GM18867 (cell line): ENCODE measurements at regions not wholly inside any gene's neighbourhood (a gene's known extent, or its start where the extent isn't known, plus 50 kb on each side); places are given as distances from the start of the nearest gene placed in this dataset.

Source experiments
- ATAC-seq: cut with Tn5 transposase; IDR thresholded peaks from one replicate; pipeline ENCODE4 v1.9.1; 2021; ENCODE audit warnings: mild to moderate bottlenecking, moderate library complexity; ENCODE audit not compliant: unreplicated experiment

DNA sequence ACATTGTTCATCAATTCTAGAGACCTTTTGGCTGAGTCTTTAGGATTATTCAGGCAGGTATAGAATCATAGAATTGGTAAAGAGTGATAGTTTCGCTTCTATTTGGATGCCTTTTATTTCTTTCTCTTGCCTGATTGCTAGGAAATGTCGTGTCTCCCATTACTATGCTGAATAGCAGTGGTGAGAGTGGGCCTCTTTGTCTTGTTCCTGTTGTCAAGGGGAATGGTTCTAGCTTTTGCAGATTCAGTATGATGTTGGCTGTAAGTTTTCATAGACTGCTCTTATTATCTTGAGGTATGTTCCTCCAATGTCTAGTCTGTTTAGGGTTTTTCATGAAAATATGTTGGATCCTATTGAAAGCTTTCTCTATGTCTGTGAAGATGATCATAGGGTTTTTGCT, 200.2 kb upstream of the PABPC4L start:
- no peak for ATAC-seq

DNA sequence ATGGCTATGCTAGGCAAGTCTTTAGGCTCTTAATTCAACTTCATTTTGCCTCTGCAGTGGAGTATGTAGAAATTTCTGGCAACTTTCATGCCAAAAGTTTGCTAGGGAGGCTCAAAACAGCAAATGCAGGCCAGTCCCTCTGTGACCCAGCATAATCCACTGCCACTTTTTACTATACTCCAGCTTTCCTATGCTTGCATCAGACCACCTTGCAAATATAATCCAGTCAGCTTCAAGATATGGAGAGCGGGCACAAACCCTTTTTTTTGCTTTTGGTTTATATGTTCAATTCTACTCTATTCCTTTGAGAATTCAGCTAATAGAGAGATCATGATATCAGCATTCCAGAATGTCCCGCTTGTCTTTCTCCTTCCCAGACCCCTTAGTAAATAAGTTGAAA, 192.0 kb upstream of the PABPC4L start:
- no peak for ATAC-seq

GRCh38 chr4:134390319-134390718, 188.7 kb upstream of the PABPC4L start:
- no peak for ATAC-seq

DNA sequence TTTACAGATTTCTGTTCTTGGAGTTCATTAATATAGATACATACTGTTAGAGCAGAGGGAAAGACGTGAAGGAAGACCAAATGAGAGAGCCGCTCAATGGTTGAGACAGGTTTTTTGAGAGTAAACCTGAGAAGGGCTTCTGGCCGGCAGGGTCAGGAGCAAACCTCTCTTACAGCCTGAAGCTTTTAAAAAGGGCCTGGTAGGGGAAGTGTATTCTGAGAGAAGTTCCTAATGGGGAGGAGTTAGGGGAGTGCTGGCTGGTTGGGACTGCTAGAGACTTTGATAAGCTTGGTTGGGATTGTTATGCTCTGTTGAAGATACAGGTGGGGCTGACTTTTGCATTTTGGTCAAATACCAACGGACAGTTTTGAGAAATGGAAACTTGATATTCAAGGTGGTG, 186.8 kb upstream of the PABPC4L start:
- ATAC-seq, result no peak

- ATAC-seq, result no peak
These were observed 181.1 kb upstream of the PABPC4L start for GRCh38 chr4:134382478-134383227.

GRCh38 chr4:134375775-134376174, 174.2 kb upstream of the PABPC4L start:
- no peak for ATAC-seq

DNA sequence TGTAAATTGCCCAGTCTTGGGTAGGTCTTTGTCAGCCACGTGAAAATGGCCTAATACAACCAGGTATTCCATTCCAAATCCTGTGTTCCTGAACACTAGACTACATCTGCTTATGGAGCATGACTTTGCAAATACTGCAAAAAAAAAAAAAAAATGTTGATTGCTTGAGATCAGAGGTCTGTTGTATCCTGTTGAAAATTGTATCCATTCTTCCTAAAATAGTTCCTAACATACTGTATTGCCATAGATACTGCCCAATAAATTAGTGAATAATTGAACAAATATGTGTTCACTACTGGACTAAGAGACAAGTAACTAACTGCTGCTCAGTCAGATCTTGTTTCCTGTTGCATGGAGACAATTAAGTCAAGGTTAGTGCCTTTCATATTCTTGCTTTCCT, 164.3 kb upstream of the PABPC4L start:
- ATAC-seq, result no peak

- no peak for ATAC-seq
These were observed 163.3 kb upstream of the PABPC4L start for GRCh38 chr4:134364928-134365327.

DNA sequence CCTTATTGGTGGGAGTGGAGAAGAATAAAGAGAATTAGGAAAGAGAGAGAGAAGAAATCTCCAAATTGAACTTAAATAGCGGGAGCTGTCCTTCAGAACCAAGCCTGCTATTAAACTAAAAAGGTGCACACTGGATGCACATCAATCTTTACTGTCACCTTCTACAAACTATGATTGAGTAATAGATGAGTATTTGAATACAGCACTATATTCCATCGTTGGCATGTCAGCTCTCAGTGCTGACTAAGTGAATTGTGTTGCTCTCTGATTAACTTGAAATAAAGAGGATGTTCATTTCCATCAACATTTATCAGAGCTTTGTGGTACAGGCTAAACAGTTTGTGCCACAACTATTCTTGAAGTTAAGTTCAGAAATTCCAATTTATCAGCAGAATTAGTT, 143.7 kb upstream of the PABPC4L start:
- no peak for ATAC-seq

- no peak for ATAC-seq
These were observed 142.1 kb upstream of the PABPC4L start for GRCh38 chr4:134343656-134344055.

- no peak for ATAC-seq
These were observed 141.5 kb upstream of the PABPC4L start for GRCh38 chr4:134343081-134343480.

GRCh38 chr4:134337574-134337973, 136.0 kb upstream of the PABPC4L start:
- no peak for ATAC-seq

DNA sequence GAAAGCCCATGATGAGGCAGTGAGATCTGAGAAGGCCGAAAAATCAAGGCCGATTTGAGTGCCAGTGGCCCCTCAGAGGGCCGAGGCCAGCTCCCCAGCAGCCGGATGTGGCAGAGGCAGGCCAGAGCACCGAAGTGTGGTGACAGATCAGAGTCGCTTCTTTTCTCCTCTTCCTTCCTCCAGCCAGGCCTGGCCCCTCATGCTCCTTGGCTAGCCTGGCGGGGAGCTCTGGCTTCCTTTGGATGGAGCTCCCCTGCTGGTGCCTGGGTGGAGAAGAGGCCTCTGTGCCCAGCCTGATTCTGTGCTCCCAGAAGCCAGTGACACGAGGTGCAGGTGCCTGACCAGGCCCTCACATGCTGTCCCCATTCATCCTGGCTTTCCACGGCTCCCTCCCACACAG, 127.2 kb upstream of the PABPC4L start:
- no peak for ATAC-seq

DNA sequence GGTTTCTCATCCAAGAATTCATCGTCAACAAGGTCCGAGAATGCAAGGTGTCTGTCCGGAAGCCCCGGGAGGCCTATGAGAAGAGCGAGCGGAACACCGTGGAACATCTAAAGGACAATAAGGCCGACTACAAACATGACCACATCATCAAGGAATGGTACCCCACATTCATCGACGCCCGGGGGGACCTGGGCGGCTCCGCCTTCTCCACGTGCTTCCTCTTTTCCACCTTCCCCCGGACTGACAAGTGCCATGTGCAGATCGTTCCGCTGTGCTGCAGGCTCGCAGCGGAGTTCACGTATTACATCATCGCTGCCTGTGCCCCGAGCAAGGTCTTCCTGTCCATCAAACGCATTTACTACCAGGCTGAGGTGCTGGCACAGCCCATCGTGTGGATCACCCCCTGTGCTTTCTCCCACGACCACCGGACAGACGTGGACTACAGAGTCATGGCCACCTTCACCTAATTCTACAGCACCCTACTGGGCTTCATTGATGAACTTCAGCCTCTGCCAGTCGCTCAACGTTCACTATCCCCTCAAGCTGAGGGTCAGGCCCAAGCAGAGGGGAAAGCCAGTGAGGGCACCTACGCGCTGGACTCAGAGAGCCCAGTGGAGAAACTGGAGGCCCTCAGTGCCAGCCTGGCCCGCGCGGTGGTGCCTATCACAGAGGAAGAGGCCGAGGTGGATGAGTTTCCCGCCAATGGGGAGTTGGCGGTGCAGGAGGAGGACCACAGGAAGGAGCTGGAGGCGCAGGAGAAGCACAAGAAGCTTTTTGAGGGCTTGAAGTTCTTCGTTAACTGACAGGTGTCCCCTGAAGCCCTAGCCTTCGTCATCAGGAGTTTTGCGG, 125.9 kb upstream of the PABPC4L start:
- no peak for ATAC-seq

- ATAC-seq, result no peak
These were observed 125.3 kb upstream of the PABPC4L start for GRCh38 chr4:134326866-134327265.

GRCh38 chr4:134324179-134324578, 122.6 kb upstream of the PABPC4L start:
- no peak for ATAC-seq

GRCh38 chr4:134320048-134320447, 118.5 kb upstream of the PABPC4L start:
- ATAC-seq, result no peak

DNA sequence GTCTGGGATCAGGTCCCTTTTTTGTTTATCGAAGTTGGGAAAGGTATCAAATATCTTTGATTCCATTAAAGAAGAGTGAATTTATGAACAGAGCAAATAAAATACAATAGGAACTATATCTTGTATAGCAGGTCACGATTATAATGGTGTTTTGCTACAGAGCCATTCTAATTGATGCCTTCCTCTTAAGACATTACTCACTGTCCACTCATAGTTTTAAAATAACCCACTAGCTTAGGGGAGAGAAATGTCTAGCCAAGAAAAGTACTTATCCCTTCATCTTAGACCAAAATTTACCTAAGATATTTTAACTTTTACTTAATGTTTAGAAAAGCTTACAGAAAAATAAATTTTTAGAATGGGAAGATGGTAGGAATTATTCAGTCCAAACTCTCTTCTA, 112.0 kb upstream of the PABPC4L start:
- ATAC-seq, result no peak

DNA sequence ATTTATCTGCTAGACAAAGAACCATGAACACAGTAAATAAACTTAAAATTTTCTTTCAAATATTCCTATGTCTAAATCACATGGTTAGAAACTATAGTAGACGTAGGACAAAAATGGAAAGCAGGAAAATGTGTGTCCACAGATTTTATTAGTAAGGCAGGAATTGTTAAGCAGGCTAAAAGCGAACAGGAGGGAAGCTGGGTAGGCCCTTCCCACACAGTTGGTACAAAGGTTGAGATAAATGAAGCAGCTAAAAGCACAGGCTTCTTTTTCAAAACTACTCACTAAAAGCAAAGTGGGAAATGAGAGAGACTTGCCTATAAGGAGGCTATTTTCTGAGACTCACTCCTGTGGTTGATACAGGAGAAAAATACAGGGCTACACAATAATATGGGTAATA, 108.1 kb upstream of the PABPC4L start:
- no peak for ATAC-seq

GRCh38 chr4:134308910-134309309, 107.3 kb upstream of the PABPC4L start:
- no peak for ATAC-seq

DNA sequence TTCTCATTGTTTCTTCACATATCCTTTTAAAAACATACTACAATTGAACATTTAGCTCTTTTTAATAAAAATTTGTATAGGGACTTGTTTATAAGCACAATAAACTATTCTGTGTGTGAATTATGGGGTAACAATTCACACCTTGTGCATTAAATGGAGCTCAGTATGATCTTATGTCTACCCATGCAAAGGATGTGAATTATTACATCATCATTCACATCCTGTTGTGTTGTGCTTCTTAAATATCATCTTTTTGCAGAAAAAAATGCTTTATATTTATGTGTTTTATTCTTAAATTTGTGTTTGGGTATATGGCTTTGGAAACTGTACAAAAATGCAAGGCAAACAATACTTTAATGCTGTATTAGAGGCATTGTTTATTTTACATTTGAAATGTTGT, 96.7 kb upstream of the PABPC4L start:
- no peak for ATAC-seq

- no peak for ATAC-seq
These were observed 96.2 kb upstream of the PABPC4L start for GRCh38 chr4:134297765-134298164.
